ENCODE measurements at regions not wholly inside any gene's neighbourhood (a gene's known extent, or its start where the extent isn't known, plus 50 kb on each side); places are given as distances from the start of the nearest gene placed in this dataset.

GRCh38 chr4:151939670-151940069, 178.9 kb upstream of the GATB start:
- no peak for TF ChIP-seq CTCF (conservative IDR thresholded peaks at IDR 0.05; ENCODE audit: low read length)
- TF ChIP-seq EZH2phosphoT487 (IDR thresholded peaks at IDR 0.05; ENCODE audit: borderline replicate concordance): no peak

Data from Loucy (cell line).